Activated CD4-positive, alpha-beta T cell treated with anti-CD3 and anti-CD28 coated beads, Interleukin-2, Interleukin-4, amounts not matched to agents 100 ng/mL and 50 ng/mL, durations not matched to agents 16 hours and 8 hours (primary cell): ENCODE measurements at regions not wholly inside any gene's neighbourhood (a gene's known extent, or its start where the extent isn't known, plus 50 kb on each side); places are given as distances from the start of the nearest gene placed in this dataset.
"Not testable (repeated sequence)": the region's sequence is repeated elsewhere in the genome, so short reads cannot be mapped to it uniquely, and the experiment has no call there.

Experiments used
- DNase-seq: peaks from one replicate; pipeline ENCODE4 v3.0.0-alpha.2; 2020; ENCODE audit warnings: low spot score

GRCh38 chr14:44616204-44616603, 109.1 kb upstream of the FSCB start:
- no peak for DNase-seq

DNA sequence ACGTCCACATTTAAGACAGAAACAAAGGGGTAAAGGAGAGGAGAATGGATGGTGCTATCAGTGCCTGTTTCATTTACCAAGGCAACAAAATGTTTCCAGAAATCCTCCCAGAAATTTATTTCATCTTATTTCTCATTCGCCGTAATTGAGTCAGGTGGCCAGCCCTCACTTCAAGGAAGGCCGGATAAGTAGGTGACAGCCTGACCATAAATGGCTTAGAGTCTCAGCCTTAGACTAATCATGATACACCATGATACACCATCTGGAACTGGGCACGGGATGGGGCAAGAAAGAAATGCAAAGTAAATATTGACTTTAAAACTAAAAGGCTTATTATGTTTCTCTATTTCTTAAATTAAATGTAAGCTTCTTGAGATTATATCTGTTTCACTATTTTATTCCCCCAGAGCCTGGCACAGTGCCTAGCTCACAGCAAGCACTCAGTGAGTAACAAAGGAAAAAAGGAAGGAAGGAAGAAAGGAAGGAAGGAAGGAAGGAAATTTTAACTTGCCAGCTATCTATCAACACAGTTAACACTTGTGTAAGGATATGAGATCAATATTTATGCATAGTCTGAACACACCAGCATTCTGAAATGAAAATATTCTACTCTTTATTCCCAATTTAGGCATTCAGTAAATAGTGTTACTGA, 106.1 kb upstream of the FSCB start:
- DNase-seq = no peak

DNA sequence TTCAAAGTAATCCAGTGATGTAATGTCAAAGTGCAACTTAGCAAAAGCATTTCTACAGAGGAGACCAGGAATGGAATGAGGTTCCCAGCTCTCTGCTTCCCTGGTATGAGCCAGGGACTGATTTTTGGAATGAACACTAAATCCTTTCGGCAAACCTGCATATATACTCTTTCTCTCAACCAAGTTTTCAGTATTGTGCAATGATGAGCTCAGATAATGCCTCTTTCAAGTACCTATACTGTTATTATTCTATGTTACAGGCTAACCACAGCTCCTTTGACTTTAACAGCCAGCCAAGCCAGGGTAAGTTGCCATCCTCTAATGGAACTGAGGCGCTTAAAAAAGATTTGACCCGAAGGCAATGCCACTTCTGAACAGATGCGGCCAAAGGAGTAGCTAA, 104.9 kb upstream of the FSCB start:
- no peak for DNase-seq

DNA sequence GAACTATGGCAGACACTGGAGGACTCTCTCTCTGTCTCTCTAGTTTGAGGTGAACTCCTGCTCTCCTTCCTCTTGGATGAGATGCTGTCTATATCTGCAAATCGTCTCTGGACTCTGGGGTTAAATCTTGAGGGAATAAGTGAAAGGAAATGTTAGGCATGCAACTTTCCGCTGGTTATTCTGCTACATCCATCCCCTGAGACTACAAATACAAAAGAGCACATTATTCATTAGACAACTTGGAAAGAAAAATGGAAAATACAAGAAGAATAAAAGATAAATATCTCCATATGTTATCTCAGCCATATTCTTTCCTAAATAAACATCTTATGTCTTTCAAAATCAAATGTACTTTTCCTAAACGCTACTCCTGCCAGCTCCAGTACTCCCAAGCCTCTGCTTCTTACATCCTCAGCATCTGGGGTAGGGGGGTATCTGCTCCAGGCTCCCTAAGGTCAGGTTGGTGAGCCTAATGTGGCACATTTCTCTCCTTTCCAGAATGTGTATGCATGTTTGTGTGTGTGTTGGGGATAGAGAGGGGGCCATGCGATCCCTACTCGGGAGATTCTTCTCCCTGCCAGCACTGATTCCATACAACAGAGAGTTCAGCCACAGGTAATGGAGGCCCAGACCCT, 102.9 kb upstream of the FSCB start:
- DNase-seq = no peak

GRCh38 chr14:44609201-44609600, 102.1 kb upstream of the FSCB start:
- no peak for DNase-seq

GRCh38 chr14:44607701-44608100, 100.6 kb upstream of the FSCB start:
- no peak for DNase-seq

DNA sequence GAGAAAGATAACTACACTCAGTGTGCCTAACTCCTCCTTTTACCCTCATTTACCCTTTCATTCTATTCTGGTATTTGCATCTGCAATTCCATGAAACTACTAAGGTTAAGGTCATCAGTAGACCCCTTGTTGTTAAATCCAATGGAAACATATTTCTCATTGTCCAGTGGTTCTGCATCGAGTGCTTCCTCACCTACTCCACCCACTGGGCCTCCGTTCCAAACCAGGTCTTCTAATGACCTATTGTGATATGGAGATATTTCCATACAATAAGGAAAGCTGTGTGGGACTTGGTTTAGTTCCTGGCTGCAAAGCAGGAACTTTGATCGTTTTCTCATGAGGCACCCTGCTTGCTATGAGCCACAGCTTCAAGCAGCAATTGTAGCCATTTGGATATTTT, 99.5 kb upstream of the FSCB start:
- no peak for DNase-seq

DNA sequence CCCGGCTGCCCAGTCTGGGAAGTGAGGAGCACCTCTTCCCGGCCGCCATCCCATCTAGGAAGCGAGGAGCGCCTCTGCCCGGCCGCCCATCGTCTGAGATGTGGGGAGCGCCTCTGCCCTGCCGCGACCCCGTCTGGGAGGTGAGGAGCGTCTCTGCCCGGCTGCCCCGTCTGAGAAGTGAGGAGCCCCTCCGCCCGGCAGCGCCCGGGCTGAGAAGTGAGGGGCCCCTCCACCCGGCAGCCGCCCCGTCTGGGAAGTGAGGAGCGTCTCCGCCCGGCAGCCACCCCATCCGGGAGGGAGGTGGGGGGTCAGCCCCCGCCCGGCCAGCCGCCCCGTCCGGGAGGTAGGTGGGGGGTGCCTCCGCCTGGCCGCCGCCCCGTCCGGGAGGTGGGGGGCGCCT, 94.2 kb upstream of the FSCB start:
- not testable (repeated sequence) for DNase-seq

- no peak for DNase-seq
Observed at GRCh38 chr14:44589180-44589579, 82.1 kb upstream of the FSCB start.

DNA sequence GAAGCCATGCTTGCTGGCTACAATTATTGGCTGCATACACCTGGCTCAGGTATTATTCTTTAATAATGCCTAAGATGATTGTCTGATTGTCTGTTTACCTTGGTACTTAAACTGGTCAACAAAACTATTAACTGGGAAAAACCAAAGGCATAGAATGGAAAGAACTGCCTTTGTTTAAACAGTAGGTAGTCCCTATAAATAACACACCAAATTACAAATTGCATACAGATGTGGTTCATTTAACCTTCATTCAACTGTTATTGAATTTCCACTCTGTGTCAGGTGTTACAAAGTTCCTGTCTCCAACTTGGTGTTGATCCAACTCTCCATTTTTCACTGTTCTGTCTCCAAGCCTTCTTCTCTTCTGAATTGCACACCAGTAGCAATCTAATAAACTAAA, 79.8 kb upstream of the FSCB start:
- DNase-seq = no peak

DNA sequence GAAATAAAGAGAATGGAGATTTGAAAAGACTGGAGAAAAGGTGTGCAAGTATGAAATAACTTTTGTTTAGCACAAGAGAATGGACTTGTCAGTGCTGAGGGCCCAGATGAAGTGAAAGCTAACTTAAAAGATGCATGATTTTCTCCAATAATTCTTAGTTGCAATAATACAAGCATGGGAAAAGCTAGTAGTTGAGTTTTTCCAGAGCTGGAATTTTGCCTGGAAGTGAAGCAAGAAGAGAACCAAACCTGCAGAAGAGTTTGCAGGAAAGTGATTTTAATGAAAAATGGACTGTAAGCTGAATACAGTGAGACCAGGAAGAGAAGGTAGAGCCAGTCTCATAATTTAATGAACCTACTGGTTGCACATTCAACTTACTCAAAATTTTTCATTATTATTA, 69.3 kb upstream of the FSCB start:
- no peak for DNase-seq

- no peak for DNase-seq
Observed at GRCh38 chr14:44567997-44568396, 60.9 kb upstream of the FSCB start.

- no peak for DNase-seq
Observed at GRCh38 chr14:44565968-44566367, 58.9 kb upstream of the FSCB start.

GRCh38 chr14:44564908-44565307, 57.8 kb upstream of the FSCB start:
- no peak for DNase-seq
